ENCODE measurements at regions not wholly inside any gene's neighbourhood (a gene's known extent, or its start where the extent isn't known, plus 50 kb on each side); places are given as distances from the start of the nearest gene placed in this dataset.

GRCh38 chr9:107175816-107176435 is 107.2 kb upstream of the RAD23B start:
- Histone ChIP-seq H3K27ac (no peak overlapping the region), H3K36me3 (no peaks in the 10 kb centered on the region)
- intact Hi-C loops (cut with DNase I): loop anchor here (10.0 kb wide), 2 partner anchors 169 to 531 kb away; no protein-coding TSS in a partner anchor

DNA sequence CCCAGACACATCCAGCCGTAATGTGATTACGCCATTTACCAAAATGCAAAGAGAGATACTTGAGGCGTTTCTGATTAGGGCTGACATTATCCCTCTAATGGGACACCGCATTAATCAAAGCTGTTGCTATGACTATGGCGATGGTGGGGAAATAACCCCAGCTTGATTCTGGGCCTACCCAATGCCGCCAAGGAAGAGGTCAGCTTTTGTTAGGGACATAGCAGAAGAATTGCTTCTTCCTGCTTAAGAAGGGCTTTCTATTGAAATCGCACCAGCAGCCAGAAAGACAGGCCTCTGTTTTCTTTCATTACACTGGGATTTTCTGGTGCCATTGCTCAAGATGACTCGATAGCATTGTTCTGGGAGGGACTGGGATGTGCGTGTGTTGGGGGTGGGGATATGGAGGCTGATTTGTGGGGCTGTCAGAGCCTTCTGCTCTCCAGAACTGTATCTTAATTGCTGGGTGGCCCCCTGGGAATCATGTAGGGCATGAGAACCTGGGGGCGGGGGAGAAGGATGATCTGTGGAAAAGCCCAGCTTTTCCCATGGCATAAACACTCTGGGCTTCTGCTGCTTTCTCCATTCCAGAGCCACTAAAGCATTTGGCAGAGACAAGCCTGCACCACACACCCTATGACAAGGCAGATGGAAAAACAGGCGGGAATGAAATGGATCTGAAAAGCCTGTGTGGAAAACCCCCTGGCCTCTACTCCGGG is 106.5 kb upstream of the RAD23B start:
- no peak overlapping the region for H3K27ac ChIP-seq
- H3K9me3 ChIP-seq: no peaks in the 10 kb centered on the region
- no peaks in the 10 kb centered on the region for H3K36me3 ChIP-seq
- H3K9ac ChIP-seq (ENCODE audit: low read depth in 2 of 2, low read length in 2 of 2): no peak overlapping the region
- H3K4me3 ChIP-seq: no peak overlapping the region
- no peaks in the 10 kb centered on the region for H3K27me3 ChIP-seq
- DNase-seq: peak; percentile 20
- H3K4me1 ChIP-seq: no peaks in the 10 kb centered on the region
- no peak for TF ChIP-seq CTCF (IDR thresholded peaks at IDR 0.05)
- intact Hi-C loops (cut with DNase I): loop anchor here (10.0 kb wide), 2 partner anchors 168 to 532 kb away; no protein-coding TSS in a partner anchor

More at GRCh38 chr9:107175816-107176435, 107.2 kb upstream of the RAD23B start:
- Histone ChIP-seq H3K9me3 (no peaks in the 10 kb centered on the region), H3K4me3 (no peak overlapping the region), H3K9ac (ENCODE audit: low read depth in 2 of 2, low read length in 2 of 2) (no peak overlapping the region), H3K27me3 (no peaks in the 10 kb centered on the region), H3K4me1 (no peaks in the 10 kb centered on the region)
- DNase-seq: no peak
- no peak for TF ChIP-seq CTCF (IDR thresholded peaks at IDR 0.05)

DNA sequence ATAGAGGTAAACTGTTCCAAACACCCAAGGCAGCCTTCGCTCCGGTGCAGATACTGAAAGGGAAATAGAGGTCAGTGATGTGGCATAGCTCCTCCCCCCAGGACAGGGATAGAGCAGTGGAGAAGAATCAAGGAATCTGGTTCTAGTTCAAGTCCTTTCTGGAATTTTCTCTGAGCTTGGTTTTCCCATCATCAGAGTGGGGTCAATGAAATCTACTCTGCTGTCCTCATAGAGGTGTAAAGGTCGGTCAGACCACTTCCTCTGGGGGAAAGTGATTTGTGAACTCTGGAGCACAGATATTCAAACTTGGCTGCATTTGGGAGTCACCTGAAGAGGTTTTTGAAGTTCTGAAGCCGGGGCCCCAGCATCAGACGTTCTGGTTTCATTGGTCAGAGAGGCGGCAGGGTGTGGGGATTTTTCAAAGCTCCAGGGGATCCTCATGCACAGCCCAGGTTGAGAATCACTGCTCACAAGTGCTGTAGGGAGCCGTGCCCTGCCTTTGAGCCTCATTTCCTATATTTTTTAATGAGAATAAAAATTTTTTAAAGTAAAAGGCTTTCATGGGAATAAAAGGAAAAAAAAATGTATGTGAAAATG is 105.7 kb upstream of the RAD23B start:
- Histone ChIP-seq H3K4me3 (no peak overlapping the region), H3K9ac (ENCODE audit: low read depth in 2 of 2, low read length in 2 of 2) (no peak overlapping the region), H3K9me3 (no peaks in the 10 kb centered on the region), H3K36me3 (no peaks in the 10 kb centered on the region), H3K27ac (no peak overlapping the region), H3K27me3 (no peaks in the 10 kb centered on the region), H3K4me1 (no peaks in the 10 kb centered on the region)
- intact Hi-C loops (cut with DNase I): loop anchor here (10.0 kb wide), 2 partner anchors 167 to 533 kb away; no protein-coding TSS in a partner anchor
- no peak for TF ChIP-seq CTCF (IDR thresholded peaks at IDR 0.05)
- DNase-seq: no peak

DNA sequence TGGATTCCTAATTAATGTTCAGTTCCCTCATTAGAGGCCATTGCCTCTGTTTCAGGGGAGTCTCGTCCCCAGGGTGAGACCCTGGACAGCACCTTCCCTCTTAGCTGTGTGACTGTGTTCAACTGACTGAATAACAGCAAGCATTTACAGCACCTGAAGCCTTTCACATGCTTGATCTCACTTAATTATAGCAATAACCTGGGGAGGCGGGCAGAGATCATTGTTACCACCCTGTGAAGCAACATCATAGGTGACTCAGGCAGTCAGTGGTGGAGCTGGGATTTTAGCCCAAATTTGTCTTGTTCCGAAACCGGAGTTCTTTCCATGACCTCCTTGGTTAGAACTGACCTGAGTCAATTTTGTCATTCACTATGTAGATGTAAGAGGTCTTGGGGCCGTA is 105.2 kb upstream of the RAD23B start:
- Histone ChIP-seq H3K27me3 (no peaks in the 10 kb centered on the region), H3K27ac (no peak overlapping the region), H3K9ac (ENCODE audit: low read depth in 2 of 2, low read length in 2 of 2) (no peak overlapping the region), H3K4me3 (no peak overlapping the region), H3K4me1 (no peaks in the 10 kb centered on the region), H3K9me3 (no peaks in the 10 kb centered on the region), H3K36me3 (no peaks in the 10 kb centered on the region)
- peak; percentile 20 for DNase-seq
- no peak for TF ChIP-seq CTCF (IDR thresholded peaks at IDR 0.05)
- intact Hi-C loops (cut with DNase I): loop anchor here (10.0 kb wide), 2 partner anchors 167 to 533 kb away; no protein-coding TSS in a partner anchor

DNA sequence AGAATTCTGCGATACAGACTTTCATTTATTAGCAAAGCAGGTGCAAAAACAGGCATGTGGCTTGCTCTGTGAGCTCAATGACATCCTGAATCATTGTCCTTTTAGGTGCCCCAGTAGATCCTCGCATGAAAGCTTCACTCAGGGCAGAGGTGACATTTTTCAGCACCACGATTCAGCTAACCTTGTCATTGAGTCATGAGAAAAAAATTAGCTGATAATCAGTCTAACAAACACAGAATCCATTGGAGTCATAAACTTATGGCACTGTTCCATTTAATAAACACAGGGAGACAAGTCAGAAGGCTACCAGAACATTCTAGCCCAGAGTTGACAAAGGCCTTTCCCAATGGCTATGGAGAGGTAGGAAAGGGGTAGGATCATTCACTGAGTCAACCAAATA is 104.8 kb upstream of the RAD23B start:
- Histone ChIP-seq H3K4me1 (no peaks in the 10 kb centered on the region), H3K27ac (no peak overlapping the region), H3K9me3 (no peaks in the 10 kb centered on the region), H3K9ac (ENCODE audit: low read depth in 2 of 2, low read length in 2 of 2) (no peak overlapping the region), H3K36me3 (no peaks in the 10 kb centered on the region), H3K27me3 (no peaks in the 10 kb centered on the region), H3K4me3 (no peak overlapping the region)
- intact Hi-C loops (cut with DNase I): loop anchor here (10.0 kb wide), 2 partner anchors 167 to 533 kb away; no protein-coding TSS in a partner anchor
- DNase-seq: no peak
- TF ChIP-seq CTCF (IDR thresholded peaks at IDR 0.05): no peak
